NCI-H2107 (cell line): ENCODE measurements at regions not wholly inside any gene's neighbourhood (a gene's known extent, or its start where the extent isn't known, plus 50 kb on each side); places are given as distances from the start of the nearest gene placed in this dataset.
"Not testable (repeated sequence)": the region's sequence is repeated elsewhere in the genome, so short reads cannot be mapped to it uniquely, and the experiment has no call there.

Experiments
- DNase-seq: peaks from one replicate; lab custom pipeline; 2025; lab: John Stamatoyannopoulos, UW

DNA sequence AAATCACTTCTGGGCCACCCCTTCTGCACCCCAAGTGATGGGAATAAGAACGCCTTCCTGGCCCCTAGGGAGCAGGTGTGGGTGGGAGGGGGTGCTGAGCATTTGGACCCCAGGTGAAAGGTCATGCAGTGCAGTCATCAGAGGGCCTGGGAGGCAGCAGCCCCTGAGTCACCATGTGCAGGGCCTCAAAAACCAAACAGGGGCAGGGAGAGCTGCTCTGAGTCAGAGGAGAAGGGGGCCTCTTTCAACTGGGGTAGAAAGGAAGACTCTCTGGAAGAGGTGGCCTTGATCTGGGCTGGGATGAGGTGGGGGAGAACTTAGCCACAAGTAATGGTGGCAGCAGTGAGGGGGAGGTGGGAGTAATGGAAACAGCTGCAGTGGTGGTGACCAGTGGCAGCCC, 164.3 kb downstream of the BUB3 start:
- no peak for DNase-seq

DNA sequence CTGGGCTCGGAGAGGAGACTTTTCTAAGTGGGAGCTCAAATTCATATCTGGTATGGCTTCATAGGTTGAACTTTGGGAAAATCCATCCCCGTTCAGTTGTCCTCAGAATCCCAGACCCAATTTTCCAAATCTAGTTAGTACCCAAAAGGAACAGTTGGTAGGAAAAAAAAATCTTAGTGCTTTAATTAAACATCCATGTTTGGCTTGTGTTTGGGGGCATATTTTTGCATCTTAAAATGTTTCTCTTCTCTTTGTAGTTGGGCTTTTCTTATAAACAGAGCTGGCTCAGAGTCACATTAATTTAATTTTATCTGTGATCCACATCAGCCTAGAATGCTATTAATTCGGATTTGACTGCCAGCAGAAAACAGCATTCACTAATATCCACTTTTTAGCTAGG, 165.9 kb downstream of the BUB3 start:
- no peak for DNase-seq

DNA sequence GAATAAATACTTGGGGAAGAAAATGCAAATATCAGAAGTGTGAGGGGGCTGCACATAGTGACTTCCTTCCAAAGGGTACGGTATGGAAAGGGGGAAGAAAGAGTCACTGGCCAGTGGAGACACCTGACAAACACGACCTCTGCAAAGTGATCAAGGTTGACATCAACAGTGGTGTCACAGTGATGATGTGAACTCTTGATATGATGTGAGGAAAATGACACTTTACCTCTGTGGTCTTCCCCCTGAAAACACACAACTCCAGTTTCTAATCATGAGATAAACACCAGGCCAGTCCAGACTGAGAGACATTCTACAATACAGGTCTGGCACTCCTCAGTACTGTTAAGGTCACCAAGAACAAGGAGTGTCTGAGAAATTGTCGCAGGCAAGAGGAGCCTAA, 169.7 kb downstream of the BUB3 start:
- no peak for DNase-seq

DNA sequence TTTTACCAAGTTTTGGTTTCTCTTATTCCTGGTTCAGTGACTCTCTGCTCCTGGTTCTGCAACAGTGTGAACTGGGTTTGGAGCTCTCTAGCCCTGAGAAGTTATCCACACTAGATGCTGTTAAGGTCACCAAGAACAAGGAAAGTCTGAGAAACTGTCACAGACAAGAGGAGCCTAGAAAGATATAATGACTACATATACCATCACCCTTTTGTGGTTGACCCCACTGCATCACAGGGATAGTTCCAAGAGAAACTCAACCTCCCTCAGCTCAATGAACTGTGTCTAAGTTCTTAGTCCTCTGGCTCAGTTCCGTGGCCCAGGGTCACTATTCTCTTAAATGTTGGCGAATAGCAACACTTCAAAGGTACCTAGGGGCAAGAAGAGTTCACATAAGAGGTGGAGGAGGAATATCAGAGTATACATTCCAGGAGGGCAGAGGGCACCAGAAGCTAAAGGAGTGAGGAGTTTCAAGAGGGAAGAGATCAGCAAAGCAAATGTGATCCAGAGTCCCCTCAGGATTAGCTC, 171.5 kb downstream of the BUB3 start:
- DNase-seq: no peak

DNA sequence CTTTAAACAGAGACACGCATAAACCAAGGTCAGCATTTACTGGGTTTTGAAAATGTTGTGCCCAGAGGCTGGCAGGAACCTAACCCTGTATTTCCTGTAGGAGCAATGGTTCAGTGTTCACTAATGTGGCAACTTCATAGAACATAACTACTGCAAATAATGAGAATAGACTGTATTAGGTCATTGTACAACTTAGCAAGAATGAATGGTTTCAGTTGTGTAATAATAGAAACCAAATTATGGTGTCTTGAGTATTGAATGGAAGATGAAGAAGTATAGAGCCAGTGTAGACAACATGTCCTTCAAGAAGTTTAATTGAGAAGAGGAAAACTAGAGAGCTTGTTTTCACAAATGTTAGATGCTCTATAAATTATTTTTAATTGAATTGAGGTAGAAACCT, 172.5 kb downstream of the BUB3 start:
- DNase-seq: no peak

DNA sequence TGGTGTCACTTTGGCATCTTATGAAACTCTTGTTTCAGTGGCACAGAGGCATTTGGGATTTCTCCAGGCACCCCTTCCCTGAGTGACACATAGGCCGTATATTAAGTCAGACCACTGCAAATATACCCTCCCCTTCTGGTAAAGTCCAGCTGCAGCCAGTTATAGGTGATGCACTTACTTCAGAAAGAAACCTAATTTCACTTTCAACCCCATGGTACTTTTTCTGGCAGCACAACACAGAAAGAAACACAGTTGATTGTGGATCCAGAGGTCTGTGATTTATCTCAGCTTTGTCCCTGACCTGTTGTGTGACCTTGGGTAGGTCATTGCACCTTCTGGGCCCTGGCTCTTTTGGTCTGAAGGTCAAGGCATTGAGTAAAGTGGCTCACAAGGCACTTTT, 173.2 kb downstream of the BUB3 start:
- no peak for DNase-seq

DNA sequence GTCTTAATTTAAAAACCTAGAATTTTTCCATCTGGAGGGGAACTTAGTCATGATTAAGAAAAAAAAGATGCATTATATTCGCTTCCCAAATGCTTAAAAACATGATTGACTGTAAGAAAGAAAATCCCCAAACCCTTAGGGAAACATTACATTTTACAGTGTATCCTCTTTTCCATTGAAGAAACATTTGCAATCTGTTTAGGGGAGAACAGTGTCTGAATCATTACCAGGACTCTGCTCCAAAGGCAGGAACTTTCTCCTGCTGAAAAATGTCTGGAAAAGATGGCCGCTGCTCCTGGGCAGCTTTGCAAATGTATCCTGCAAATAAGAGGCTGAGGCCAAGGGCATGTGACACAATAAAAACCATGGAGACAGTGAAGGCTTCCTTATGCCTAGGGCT, 173.7 kb downstream of the BUB3 start:
- no peak for DNase-seq

DNA sequence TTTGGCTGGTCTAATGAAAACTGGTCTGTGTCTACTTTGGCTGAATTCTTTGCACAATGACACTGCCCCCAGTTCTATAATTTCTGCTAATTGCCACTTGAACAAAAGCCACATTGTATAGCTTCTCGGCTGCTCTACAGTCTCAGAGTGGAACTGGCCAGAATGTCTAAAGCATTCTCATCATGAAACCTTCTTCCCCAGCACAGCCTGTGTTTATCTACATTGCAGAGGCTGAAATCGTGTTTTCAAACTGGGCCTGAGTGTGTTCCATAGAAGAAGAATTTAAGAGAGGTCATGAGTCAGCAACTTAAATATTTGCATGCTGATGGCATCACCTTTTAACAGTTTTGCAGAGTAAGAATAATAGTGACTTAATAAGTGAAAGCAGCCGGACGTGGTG, 177.2 kb downstream of the BUB3 start:
- DNase-seq: no peak

DNA sequence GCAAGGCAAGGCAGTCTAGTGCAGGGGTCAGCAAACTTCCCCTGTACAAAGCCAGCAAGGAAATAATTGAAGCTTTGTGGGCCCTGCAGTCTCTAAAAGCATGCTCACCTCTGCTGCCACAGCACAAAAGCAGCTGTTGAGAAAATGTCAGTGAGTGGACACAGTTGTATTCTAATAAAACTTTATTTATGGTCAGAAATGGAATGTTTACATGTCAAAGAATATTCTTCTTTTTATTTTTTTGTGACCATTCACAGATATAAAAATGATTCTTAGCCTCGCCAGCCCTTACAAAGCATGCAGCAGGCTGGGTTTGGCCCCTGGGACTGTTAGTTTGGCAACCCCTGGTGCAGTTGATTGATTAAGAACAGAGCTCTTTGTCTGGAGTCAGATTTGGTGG, 192.4 kb downstream of the BUB3 start:
- no peak for DNase-seq

DNA sequence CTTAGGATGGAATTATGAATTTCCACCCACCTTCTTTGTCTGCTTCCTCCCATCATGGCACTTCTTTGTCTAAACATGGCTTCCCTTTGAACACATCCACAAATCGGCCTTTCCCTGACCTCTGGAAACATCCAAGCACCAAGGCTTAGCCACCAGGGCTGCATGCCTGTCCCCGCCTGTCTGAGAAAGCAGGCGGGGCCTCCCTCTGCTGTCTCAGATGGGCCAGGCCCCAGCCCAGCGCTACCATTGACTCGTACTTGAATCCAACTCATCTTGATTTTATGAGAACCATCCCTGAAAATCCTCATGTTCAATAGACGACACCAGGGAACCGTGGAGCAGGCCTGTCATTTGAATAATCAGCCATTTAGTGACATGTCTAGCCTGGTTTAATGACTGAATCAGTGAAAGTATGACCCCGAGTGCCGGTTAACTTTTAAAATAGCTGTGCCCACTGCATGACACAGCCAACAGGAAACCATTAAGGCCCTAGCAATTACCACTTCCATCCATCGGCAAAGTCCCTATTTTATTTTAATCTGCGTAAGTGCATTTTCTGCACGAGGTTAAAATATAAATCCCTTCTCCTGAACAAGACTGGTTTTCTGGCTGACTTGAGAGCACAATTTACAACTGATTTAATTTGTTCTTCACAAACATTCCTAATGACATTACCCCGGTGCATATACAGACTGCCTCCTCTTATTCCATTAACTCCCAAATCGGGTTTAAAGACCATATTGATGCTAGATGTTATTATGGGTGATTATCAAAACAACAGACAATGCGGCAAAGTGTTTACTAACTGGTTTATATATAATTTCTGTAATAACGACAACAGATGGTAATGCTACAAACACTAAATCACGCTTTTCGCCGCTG, 194.7 kb downstream of the BUB3 start:
- DNase-seq: no peak

DNA sequence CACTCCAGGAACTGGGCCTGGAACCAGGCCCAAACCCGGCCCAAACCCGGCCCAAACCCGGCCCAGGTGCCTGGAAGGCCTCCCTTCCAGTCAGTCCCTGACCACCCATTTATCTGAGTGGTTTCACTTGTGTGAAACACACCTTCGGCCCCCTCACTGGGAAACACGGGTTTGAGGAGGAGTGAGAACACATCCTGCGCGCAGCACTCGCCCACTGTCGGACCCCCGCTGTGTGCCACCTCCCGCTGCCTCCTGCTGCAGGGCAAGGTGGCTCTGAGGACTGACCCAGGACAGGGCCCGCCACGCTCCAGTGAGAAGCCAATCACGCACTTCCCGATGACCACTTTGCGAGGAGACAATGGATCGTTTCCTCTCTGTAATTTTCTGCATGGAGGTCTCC, 197.5 kb downstream of the BUB3 start:
- no peak for DNase-seq

DNA sequence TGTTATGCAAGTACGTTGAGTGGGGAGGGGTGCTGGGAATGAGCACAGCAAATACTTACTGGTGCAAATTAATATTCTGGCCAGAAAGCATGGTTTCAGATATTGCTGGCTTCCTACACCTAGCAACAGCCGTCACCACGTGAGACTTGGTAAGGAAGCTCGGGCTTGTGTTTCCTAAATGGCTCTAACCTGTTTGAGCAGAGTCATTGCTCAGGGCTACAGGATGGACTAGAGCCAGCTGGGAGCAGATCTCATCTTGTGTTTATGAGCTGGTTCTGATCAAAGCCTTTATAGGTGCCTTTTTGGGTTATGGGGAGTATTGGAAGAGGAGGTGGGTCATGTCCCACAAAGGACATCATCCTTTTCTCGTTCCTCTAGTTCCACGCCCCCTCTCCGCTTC, 200.3 kb downstream of the BUB3 start:
- no peak for DNase-seq

DNA sequence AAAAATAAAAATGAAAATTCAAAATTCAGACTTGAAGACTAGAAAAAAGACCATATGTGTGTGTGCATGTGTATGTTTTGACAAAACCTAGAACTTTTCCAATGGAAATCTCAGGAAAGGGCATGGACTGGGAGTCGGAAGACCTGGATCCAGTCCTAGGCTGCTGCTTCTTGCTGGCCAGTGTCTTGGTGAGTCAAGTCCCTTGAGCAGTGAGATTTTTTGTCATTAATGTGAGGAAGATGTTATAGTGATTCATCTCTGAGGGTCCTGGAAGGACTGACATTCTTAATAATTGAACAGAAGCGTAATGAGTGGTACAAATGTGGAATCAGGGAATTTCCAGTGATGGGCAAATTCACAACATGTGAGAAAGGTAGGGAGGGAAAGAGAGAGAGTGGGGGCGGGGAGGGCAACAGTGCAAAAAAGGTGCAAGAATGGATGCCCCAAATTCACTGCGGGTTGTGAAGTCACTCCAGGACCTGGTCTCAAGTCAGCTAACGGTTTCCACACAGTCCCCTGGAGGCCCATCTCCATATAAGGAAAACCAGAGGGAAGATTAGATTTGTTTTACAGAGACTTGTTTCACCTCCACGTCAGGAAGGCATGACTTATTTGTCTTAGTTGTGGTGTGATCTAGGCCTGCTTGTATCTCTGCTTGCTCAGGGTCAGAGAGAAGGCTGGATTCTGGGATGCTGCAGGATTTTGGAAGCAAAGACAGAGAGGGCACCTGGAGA, 201.7 kb downstream of the BUB3 start:
- no peak for DNase-seq

DNA sequence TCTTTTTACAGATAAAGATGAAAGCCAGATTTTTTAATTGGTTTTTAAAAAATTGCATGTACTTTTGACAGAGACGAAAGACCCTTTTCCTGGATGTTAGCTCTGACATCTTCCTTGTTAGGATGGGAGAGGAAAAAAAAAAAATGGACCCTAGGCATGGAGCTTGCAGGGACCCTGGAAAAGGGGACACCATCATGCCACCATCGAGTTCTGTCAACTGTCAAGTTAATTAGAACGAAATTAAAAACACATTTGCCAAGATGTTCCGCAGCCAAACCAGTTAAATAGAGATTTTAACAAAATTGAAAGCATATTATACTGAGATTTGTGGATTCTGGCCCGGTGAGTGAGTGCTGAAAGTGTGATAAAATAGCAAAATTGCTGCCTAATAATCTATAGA, 202.6 kb downstream of the BUB3 start:
- no peak for DNase-seq

DNA sequence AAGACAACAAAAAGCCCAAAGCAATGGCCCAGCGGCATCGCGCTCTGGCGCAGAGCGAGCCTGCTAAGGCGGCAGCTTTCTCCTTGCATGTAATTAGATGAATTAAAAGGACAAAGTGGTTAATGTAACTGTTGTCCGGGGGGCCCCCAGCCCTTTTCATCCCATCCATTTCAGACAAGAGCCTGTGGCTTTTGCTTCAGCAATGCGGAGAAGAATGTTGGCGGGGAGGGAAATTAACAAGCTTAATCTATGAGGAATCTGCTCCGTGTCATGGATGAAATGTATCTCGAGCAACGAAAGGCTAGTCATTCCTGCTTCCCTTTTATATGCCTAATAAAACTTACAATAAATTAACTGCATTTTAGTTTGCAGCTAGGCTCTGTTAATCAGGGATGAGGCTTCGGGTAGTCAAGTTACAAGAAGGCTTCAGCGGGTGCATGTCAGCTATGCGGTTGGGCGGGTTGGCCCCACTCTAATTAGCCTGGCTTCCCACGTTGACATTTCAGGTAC, 203.3 kb downstream of the BUB3 start:
- no peak for DNase-seq

DNA sequence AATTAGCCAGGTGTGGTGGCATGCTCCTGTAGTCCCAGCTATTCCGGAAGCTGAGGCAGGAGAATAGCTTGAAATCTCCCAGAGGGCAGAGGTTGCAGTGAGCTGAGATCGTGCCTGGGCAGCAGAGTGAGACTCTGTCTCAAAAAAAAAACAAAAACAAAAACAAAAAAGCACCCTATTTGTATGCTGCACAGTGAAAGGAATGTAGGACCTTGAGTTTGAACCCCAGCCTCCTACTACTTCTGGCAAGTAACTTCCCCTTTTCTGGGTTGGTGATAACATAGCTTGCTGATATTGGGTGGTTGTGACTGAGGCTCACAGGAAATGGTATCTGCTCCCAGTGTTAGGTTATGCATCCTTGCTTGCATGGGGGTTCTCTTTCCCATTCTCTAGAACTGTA, 205.3 kb downstream of the BUB3 start:
- no peak for DNase-seq

DNA sequence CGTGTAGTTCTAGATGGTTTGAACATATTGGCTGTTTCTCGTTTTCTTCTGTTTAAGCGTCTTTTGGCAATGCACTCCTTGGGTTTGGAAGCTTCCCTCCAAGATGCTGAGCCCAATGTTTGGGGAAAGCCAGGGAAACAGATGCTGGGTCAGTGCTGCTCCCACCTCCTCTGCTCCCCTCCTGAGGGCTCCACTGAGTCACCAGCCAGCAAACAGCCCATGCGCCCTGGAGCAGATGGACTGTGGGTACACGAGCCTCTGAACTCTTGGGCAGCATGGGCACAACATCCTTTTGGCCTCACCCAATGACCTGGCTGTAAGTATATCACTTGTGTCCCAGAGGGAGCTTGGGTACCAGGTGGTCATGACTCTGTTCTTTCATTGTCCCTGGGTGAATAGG, 207.6 kb downstream of the BUB3 start:
- DNase-seq: no peak

DNA sequence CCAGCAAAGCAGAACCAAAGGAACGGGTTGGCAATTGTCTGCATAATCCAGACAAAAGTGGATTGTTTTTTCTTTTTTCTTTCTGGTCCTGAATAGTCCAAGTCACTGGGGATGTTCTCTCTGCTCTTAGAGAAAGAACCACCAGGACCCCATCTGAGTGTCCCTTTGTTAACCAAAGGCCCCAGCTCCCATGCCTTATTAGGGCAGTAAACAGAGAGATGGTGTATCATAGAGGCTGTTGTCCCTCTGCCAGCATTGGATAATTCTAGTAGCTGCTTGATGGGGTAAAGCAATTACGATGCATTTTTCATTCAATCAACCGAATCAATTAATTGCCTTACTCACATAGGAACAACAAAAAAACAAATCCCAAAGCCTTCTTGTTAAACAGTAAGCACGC, 213.0 kb downstream of the BUB3 start:
- no peak for DNase-seq

DNA sequence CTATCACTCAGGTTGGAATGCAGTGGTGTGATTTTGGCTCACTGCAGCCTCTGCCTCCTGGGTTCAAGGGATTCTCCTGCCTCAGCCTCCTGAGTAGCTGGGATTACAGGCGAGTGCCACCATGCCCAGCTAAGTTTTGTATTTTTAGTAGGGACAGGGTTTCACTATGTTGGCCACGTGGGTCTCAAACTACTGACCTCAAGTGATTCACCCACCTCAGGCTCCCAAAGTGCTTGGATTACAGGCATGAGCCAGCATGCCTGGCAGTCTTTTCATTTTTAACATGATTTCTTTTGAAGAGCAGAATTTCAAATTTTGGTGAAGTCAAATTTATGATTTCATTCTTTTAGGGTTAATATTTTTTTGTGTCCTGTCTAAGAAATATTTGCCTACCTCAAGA, 217.4 kb downstream of the BUB3 start:
- not testable (repeated sequence) for DNase-seq

DNA sequence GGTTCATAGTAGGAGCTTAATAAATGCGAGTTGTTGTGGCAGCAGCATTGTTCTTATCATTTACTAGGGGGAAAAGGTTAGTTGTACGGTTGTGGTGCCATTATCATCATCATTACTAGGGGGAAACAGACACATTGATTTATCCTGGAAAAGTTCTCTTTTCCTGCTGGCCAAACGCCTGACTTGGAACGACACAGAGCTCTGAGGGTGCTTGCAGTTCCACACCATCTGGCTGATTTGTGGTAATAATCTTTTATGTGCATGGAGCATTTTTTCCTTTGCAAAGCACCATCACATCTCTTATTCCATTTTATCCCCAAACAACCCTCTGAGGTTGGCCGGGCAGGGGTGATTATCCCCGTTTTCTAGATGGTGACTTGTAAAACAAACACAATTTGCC, 219.4 kb downstream of the BUB3 start:
- DNase-seq: no peak

DNA sequence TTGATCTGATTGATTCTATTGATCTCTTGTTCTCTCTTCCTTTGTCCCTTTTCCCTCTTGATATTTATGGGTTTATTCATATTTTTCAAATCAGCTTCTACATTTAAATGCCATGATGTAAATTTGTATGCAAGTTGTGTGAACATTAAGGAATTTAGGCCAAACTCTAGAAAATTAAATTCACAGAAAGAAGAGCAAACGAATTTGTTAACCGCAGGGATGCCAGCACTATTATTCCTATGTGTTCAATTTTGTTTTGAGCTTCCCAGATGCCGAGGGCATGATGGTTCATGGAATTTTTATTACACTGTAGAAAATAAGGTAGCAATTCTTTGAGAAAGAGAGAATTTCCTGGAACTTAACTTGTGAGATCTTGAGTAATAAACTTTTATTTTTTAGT, 220.9 kb downstream of the BUB3 start:
- no peak for DNase-seq

DNA sequence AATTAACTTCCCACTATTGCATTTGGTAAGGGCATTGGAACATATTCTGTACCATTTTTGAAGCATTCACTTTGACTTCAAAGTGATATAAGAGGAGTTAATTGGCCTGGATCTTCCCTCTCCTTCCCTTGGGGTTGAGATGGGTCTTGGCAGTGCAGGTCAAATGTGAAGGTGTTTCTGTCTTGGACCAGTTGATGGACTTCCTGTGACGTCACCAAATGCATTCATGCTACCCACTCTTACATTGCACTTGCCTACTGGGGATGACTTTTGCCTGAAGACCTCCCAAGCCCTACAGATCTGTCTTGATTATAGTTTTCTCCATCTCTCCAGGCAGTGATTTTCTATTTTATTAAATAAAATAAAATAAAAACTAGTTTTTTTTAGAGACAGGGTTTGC, 221.5 kb downstream of the BUB3 start:
- DNase-seq: no peak

DNA sequence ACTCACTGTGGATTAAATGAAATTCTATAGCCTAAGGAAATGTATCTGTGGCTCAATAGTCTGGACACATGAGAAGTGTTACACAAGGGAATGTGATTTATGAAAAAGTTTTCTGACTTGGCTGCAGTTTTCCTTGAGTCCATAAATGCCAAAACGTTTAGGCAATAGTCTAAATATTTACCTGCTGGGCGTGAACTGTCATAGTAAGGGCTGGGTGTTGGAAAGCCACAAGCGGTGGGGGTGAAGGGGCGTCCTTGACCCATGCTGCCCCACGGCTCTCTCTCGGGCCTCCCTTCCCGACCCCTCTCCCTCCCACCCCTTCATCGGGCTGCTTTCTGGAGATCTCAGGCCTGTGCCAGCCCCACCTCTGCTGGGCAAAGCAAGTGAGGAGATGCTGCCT, 223.7 kb downstream of the BUB3 start:
- no peak for DNase-seq
